Large intestine (tissue), 3 donors: ENCODE measurements at regions not wholly inside any gene's neighbourhood (a gene's known extent, or its start where the extent isn't known, plus 50 kb on each side); places are given as distances from the start of the nearest gene placed in this dataset.

Experiments
- DNase-seq, 2 donors: peaks; one replicate each; pipeline versions ENCODE4 v3.0.0 to v3.0.0-alpha.2; 2013
- H3K27ac ChIP-seq: one replicate; pipeline ENCODE4 v1.5.1; 2013; ENCODE audit warnings: low read length
- H3K27me3 ChIP-seq: 2 replicates; pipeline ENCODE4 v1.6.1; 2013; ENCODE audit warnings: low read length; ENCODE audit not compliant: control insufficient read depth, insufficient read depth
- H3K36me3 ChIP-seq: 2 replicates; pipeline ENCODE4 v1.6.1; 2013; ENCODE audit warnings: low read length; ENCODE audit not compliant: control insufficient read depth, insufficient read depth
- H3K4me1 ChIP-seq: one replicate; pipeline ENCODE4 v1.6.1; 2013; ENCODE audit warnings: low read length; ENCODE audit not compliant: control insufficient read depth, insufficient read depth
- H3K4me3 ChIP-seq: one replicate; pipeline ENCODE4 v1.5.1; 2013; ENCODE audit warnings: low read length
- H3K9me3 ChIP-seq: one replicate; pipeline ENCODE4 v1.6.1; 2013; ENCODE audit warnings: mild to moderate bottlenecking, low read depth, low read length, moderate library complexity; ENCODE audit not compliant: control insufficient read depth
- WGBS: methylation state at CpG from one replicate; pipeline ENCODE4 v1.1.5; 2013; ENCODE audit warnings: low lambda C conversion rate; ENCODE audit not compliant: insufficient coverage; 5-methylcytosine and 5-hydroxymethylcytosine counted together

GRCh38 chr5:35342664-35343063, 112.4 kb upstream of the PRLR start:
- Histone ChIP-seq H3K4me3 (no peak overlapping the region), H3K9me3 (no peaks in the 10 kb centered on the region), H3K36me3 (no peaks in the 10 kb centered on the region), H3K27ac (no peak overlapping the region), H3K4me1 (peaks cover 8% of the 10 kb centered on the region), H3K27me3 (no peaks in the 10 kb centered on the region)
- DNase-seq, result no peak

DNA sequence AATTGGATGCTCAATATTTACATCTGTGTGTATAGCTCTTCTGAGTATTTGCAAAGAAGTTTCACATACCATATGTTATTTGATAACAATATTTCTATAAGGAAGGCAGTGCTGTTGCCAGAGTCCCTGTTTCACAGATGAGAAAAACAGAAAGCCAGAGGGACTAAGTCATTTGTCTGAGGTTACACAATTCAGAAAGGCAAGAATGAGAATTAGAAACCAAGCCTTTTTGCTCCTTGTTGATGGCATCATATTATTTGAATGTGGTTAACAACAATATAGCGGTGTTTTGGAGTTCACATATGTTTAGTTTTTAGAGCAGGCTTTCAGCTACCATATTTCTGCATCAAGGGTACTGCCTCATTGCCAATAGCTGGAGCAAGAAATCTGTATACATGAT, 110.9 kb upstream of the PRLR start:
- no peaks in the 10 kb centered on the region for H3K9me3 ChIP-seq
- 100% methylated on average over 1 of the region's 1 CpG for WGBS
- no peak overlapping the region for H3K4me3 ChIP-seq
- no peaks in the 10 kb centered on the region for H3K27me3 ChIP-seq
- peaks cover 16% of the 10 kb centered on the region for H3K4me1 ChIP-seq
- no peak overlapping the region for H3K27ac ChIP-seq
- no peak for DNase-seq
- no peaks in the 10 kb centered on the region for H3K36me3 ChIP-seq

- WGBS, result no CpG with 5 or more reads among the region's 1 CpG
- Histone ChIP-seq H3K36me3 (no peaks in the 10 kb centered on the region), H3K4me3 (no peak overlapping the region), H3K27ac (no peak overlapping the region), H3K27me3 (no peaks in the 10 kb centered on the region), H3K9me3 (no peaks in the 10 kb centered on the region), H3K4me1 (peaks cover 16% of the 10 kb centered on the region)
- DNase-seq, result no peak
Observed at GRCh38 chr5:35339616-35340100, 109.4 kb upstream of the PRLR start.

- Histone ChIP-seq H3K4me1 (peaks cover 16% of the 10 kb centered on the region), H3K4me3 (no peak overlapping the region), H3K27me3 (no peaks in the 10 kb centered on the region), H3K9me3 (no peaks in the 10 kb centered on the region), H3K36me3 (no peaks in the 10 kb centered on the region), H3K27ac (no peak overlapping the region)
- WGBS, result no CpG with 5 or more reads among the region's 1 CpG
- DNase-seq, result no peak
Observed at GRCh38 chr5:35339006-35339405, 108.7 kb upstream of the PRLR start.

GRCh38 chr5:35338157-35338453, 107.8 kb upstream of the PRLR start:
- Histone ChIP-seq H3K36me3 (no peaks in the 10 kb centered on the region), H3K9me3 (no peaks in the 10 kb centered on the region), H3K27ac (peak overlapping the region; percentile 36), H3K4me1 (peaks cover 16% of the 10 kb centered on the region), H3K4me3 (no peak overlapping the region), H3K27me3 (no peaks in the 10 kb centered on the region)
- peak in 1 of 2 donors; percentile 54 for DNase-seq

DNA sequence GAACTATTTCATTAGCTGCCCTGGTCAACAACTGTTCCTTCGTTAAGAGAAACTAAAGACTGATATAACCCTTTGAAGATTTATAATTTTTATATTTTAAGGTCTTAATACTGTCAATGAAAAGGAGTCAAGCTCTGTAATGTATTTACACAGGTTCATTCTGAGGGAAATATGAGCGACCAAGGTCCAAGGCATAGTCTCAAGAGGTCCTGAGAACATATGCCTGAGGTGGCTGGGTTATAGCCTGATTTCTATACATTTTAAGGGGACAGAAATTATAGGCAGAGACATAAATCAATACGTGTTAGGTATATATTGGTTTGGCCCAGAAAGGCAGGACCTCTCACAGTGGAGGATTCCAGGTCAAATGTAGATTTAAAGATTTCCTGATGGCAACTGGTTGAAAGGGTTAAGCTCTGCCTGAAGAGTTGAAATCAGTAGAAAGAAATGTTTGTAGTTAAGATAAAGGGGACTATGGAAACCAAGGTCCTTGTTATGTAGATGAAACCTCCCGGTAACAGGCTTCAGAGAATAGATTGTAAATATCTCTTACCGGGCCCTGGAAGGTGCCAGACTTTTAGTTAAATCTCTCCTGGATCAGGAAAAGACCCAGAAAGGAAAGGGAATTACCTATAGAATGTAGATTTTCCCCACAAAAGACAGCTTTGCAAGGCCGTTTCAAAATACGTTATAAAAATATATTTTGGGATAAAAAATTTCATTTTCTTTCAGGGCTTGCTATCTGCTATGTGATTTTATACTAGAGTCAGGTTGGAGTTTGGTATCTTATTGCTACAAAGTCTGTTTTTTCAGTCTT, 107.3 kb upstream of the PRLR start:
- Histone ChIP-seq H3K36me3 (no peaks in the 10 kb centered on the region), H3K27ac (peak overlapping the region; percentile 36), H3K27me3 (no peaks in the 10 kb centered on the region), H3K4me3 (no peak overlapping the region), H3K9me3 (no peaks in the 10 kb centered on the region), H3K4me1 (peaks cover 16% of the 10 kb centered on the region)
- DNase-seq, result peak; percentile 67 to 90
- 28% methylated on average over 3 of the region's 7 CpGs for WGBS

DNA sequence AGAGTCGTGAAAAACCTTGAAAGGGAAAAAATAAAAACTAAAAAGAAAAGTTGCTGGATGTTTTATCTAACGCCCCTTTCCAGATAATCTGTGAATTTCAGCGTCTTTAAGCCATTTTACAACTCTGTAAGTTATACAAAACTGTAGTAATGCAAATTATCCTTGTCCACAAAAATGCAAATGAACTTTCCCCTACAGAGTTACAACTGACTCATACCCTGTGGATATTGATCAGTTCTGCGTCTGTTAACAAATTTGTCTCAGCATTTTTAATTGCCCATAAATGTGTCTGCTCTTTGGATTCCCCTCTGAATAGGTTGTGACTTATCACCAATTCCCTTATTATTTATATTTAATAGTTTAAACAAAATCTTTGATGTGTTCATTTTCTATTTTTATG, 105.9 kb upstream of the PRLR start:
- H3K9me3 ChIP-seq, result no peaks in the 10 kb centered on the region
- 54% methylated on average over 2 of the region's 4 CpGs for WGBS
- peaks cover 16% of the 10 kb centered on the region for H3K4me1 ChIP-seq
- H3K36me3 ChIP-seq, result no peaks in the 10 kb centered on the region
- H3K27ac ChIP-seq, result no peak overlapping the region
- no peak for DNase-seq
- H3K4me3 ChIP-seq, result no peak overlapping the region
- no peaks in the 10 kb centered on the region for H3K27me3 ChIP-seq

GRCh38 chr5:35335752-35336151, 105.5 kb upstream of the PRLR start:
- H3K4me1 ChIP-seq, result peaks cover 16% of the 10 kb centered on the region
- no peak overlapping the region for H3K4me3 ChIP-seq
- no peaks in the 10 kb centered on the region for H3K9me3 ChIP-seq
- H3K36me3 ChIP-seq, result no peaks in the 10 kb centered on the region
- DNase-seq, result no peak
- H3K27ac ChIP-seq, result no peak overlapping the region
- H3K27me3 ChIP-seq, result no peaks in the 10 kb centered on the region
- WGBS, result no CpG with 5 or more reads among the region's 4 CpGs

DNA sequence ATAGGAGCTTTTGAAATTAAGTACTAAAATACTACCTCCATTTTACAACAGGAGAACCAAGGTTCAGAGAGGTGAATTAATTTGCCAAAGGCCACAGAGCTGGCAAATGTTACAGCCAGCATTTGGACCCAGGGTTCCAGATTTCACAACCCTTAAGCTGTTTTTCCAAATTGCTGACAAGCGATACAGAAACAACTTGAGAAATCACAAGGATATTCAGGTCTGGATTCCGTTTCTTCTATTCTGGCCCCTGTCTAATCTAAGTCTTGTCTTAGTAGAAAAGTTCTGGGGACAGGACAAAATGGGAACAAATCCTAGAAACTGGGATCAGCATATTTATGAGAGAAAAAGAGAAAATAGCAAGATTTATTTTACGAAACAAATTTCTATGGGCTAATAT, 103.1 kb upstream of the PRLR start:
- no peak for DNase-seq
- H3K9me3 ChIP-seq, result no peaks in the 10 kb centered on the region
- WGBS, result 100% methylated on average over 1 of the region's 3 CpGs
- no peaks in the 10 kb centered on the region for H3K36me3 ChIP-seq
- H3K4me1 ChIP-seq, result peaks cover 14% of the 10 kb centered on the region
- H3K4me3 ChIP-seq, result no peak overlapping the region
- H3K27me3 ChIP-seq, result no peaks in the 10 kb centered on the region
- no peak overlapping the region for H3K27ac ChIP-seq

DNA sequence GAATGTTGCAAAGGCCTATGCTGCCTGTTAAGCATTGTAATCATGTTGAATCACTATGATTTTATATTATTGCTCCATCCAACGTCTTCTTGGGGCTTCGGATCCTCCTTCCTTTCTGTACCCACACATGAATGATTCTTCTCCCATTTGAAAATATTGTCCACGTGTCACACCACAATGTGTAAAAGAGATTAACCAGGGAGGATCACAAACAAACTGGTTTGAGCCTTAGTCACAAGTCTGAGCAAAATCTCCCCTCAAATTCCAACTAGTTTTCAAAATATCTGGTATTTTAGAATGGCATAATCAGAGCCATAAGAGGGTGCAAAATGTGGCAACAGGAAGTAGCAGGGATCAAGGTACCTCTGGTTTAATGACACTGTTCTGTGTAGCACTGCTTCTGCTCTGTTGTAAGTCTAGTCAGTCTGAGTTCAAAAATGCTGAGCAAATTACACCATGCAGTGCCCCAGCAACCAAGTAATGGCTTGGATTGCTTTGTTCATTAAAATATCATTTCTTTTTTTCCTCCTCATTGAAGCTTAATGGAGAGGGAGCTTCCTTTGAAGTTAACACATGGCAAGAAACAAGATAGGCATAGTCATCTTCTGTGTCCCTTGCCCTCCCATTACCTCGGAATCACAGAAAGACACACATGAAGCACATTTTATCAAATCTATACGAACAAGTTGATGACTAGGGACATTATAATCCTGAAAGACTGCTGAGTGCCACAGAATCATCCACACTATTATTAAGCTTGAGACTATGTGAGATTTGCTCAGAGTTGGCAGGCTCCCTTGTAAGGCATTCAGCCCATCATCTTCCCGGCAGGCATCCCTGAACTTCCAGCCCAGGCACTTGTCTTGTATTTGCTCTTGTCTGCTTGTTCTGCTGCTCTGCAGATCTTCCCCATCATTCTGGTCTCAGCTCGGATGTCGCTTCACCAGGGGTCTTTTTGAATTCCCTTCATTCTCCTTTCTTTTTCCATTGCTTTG, 102.0 kb upstream of the PRLR start:
- Histone ChIP-seq H3K27ac (no peak overlapping the region), H3K4me3 (no peak overlapping the region), H3K36me3 (no peaks in the 10 kb centered on the region), H3K4me1 (peaks cover 7% of the 10 kb centered on the region), H3K27me3 (no peaks in the 10 kb centered on the region), H3K9me3 (no peaks in the 10 kb centered on the region)
- 67% methylated on average over 3 of the region's 8 CpGs for WGBS
- DNase-seq, result peak; percentile 35 to 65
